ENCODE measurements at regions not wholly inside any gene's neighbourhood (a gene's known extent, or its start where the extent isn't known, plus 50 kb on each side); places are given as distances from the start of the nearest gene placed in this dataset.

DNA sequence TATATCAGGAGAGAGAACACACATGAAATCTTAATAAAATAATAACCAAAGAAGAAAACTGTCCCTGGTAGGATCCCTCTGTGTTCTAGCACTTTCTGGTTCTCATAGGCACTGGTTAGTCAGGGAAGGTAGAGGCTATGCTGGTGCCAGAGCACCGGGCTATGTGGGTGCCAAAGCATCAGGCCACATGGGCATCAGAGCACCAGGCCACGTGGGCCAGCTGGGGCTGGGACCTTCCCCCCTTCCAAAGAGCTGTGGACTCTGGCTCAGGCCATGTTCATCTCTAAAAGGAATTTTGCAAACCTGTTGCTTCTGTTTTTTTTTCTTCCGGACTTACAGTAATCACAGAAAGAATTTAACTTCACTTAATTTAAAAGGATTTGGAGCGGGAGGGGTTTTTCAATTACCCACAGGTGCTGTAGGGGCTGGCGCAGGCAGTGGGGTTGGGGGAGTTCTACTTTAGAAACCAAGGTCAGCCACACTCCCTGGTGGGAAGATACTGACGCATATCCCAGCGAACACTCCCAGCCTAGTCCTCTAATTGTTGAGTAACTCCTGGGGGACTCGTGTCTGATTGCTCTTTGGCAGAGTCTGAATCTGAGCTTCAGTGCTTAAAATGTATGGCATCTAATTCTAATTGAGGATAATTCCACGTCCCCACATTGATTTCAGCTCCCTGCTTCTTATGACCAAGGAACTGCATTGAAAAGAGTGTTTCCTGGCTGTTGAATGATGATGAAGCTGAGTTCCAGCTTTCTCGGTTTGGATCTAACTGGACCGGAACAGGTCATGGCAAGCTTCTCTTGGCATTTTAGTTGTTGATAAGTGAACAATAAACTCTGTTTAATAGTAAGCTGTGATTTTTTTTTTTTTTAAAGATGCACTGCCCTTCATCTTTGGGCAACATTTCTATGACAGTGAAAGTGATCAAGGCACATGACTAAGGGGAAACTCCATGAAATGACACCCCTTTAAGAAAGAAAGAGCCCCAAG lies 110.7 kb upstream of the FZD8 start:
- in situ Hi-C loops (cut with MboI; ENCODE audit: low sequenced_read_pairs in 4 of 4): no loop called here
- ATAC-seq: no peak
- Histone ChIP-seq H3K36me3 (no peaks in the 10 kb centered on the region), H3K9me3 (no peaks in the 10 kb centered on the region), H3K4me3 (no peak overlapping the region), H3K27ac (no peak overlapping the region), H3K27me3 (no peaks in the 10 kb centered on the region), H3K4me1 (no peaks in the 10 kb centered on the region)
- TF ChIP-seq, protein P1, sequence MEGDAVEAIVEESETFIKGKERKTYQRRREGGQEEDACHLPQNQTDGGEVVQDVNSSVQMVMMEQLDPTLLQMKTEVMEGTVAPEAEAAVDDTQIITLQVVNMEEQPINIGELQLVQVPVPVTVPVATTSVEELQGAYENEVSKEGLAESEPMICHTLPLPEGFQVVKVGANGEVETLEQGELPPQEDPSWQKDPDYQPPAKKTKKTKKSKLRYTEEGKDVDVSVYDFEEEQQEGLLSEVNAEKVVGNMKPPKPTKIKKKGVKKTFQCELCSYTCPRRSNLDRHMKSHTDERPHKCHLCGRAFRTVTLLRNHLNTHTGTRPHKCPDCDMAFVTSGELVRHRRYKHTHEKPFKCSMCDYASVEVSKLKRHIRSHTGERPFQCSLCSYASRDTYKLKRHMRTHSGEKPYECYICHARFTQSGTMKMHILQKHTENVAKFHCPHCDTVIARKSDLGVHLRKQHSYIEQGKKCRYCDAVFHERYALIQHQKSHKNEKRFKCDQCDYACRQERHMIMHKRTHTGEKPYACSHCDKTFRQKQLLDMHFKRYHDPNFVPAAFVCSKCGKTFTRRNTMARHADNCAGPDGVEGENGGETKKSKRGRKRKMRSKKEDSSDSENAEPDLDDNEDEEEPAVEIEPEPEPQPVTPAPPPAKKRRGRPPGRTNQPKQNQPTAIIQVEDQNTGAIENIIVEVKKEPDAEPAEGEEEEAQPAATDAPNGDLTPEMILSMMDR (IDR thresholded peaks at IDR 0.05 in 4 of 5, conservative IDR thresholded peaks at IDR 0.05 in 1 of 5): no peak
- TF ChIP-seq POLR2A (IDR thresholded peaks at IDR 0.05): no peak
- DNase-seq: no peak
- intact Hi-C loops (cut with DNase I; ENCODE audit: low total_unique reads): no loop called here

DNA sequence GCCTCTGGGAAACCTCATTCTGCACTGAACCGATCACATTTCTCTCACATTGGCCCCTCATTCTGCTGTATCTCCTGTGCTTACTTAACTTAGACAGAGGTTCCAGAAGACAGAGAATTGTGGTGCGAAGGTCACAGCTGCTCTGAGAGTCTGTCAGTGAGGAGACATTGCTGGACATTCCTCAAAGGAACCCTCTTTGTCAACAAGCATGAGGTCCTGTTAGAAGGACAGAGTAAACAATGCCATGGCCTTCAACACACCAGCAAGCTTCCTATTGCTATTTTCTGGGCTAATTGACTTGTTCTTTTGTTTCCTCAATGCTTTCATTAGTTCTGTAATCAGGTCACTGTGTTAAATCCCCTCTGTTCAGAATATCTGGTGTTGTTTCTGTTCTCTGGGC lies 109.3 kb upstream of the FZD8 start:
- intact Hi-C loops (cut with DNase I; ENCODE audit: low total_unique reads): no loop called here
- H3K27me3 ChIP-seq: no peaks in the 10 kb centered on the region
- no peaks in the 10 kb centered on the region for H3K36me3 ChIP-seq
- H3K27ac ChIP-seq: no peak overlapping the region
- no peaks in the 10 kb centered on the region for H3K4me1 ChIP-seq
- ATAC-seq (no peak), DNase-seq (no peak)
- in situ Hi-C loops (cut with MboI; ENCODE audit: low sequenced_read_pairs in 4 of 4): no loop called here
- no peaks in the 10 kb centered on the region for H3K9me3 ChIP-seq
- no peak overlapping the region for H3K4me3 ChIP-seq
- TF ChIP-seq, protein P1 (IDR thresholded peaks at IDR 0.05 in 4 of 5, conservative IDR thresholded peaks at IDR 0.05 in 1 of 5): no peak
- TF ChIP-seq POLR2A (IDR thresholded peaks at IDR 0.05): no peak

DNA sequence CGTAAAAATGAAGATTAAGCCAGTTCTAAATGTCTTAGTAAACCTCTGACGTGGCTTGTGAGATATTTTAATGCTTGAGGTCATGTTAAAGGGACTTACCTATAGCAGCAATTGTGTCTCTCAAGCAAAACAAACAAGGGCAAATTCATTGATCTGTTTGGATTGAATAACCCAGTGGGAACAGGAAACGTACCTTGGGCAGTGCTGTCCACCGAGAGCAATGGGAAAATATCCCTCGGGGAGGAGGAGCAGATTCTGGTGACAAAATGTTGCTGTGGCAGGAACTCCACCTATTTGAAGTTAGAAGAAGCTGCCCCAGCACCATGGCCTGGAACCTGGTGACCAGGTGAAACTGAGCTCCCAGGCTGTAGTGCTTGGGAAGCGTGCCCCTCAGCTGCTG lies 107.1 kb upstream of the FZD8 start:
- DNase-seq (no peak), ATAC-seq (no peak)
- H3K4me1 ChIP-seq: no peaks in the 10 kb centered on the region
- in situ Hi-C loops (cut with MboI; ENCODE audit: low sequenced_read_pairs in 4 of 4): no loop called here
- no peaks in the 10 kb centered on the region for H3K27me3 ChIP-seq
- H3K27ac ChIP-seq: no peak overlapping the region
- H3K36me3 ChIP-seq: no peaks in the 10 kb centered on the region
- H3K4me3 ChIP-seq: no peak overlapping the region
- intact Hi-C loops (cut with DNase I; ENCODE audit: low total_unique reads): no loop called here
- no peaks in the 10 kb centered on the region for H3K9me3 ChIP-seq
- TF ChIP-seq POLR2A (IDR thresholded peaks at IDR 0.05): no peak
- TF ChIP-seq, protein P1 (IDR thresholded peaks at IDR 0.05 in 4 of 5, conservative IDR thresholded peaks at IDR 0.05 in 1 of 5): no peak

DNA sequence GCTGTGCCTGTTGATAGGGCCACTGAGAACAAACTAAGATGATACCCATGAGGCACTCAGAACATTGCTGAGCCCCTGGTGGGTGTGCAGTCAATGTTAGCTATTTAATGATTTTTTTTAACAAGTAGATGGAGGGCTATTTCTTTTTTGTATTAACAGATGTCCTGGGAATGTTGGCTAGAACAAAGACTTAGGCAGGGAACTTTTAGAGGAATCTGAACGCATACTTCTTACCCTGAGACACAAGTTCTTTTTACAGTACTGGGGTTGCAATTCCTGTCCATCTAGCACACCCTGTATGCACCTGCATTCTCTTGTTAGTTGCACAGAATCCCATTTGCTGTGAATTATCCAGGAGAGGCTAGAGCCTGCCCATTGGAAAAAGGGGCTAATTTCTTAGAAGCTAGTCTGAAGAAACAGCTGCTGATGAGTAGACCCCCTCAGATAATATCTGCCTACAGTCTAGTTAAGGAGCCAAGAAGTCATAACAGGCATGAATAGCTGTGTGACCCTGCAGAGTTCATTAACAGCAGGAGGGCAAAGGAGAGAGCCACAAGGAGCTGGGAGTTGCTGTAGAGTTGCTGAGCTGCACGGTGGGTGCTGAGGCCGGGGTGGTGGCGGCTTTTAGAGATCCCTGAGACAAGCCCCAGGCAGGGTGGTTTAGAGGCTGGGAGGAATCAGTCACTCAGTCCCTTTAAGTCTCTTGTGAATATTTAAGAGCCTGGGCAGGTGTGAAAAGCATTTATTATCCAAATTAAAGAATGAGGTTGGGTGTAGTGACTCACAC lies 103.7 kb upstream of the FZD8 start:
- no peak for TF ChIP-seq POLR2A (IDR thresholded peaks at IDR 0.05)
- H3K27ac ChIP-seq: no peak overlapping the region
- H3K36me3 ChIP-seq: no peaks in the 10 kb centered on the region
- H3K9me3 ChIP-seq: no peaks in the 10 kb centered on the region
- H3K27me3 ChIP-seq: no peaks in the 10 kb centered on the region
- intact Hi-C loops (cut with DNase I; ENCODE audit: low total_unique reads) (no loop called here), in situ Hi-C loops (cut with MboI; ENCODE audit: low sequenced_read_pairs in 4 of 4) (no loop called here)
- ATAC-seq (no peak), DNase-seq (no peak)
- H3K4me3 ChIP-seq: no peak overlapping the region
- H3K4me1 ChIP-seq: no peaks in the 10 kb centered on the region

DNA sequence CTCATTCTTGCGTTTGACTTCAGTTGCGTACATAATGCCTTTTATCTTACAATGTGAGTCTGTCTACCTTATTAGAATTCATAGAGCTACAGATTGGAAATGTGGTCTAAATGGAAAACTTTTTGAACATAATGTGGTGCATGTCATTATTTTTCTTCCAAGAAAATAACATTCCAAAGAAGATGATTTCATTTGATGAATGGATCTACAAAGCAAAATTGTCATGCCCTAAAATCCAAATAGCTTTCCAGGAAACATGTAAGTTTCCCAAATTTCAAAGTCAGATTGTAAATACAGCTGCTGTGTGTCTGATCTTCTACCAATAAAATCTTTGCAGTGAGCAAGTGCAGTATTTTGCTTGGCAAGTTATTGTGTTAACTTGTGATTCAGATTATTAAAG lies 101.8 kb upstream of the FZD8 start:
- in situ Hi-C loops (cut with MboI; ENCODE audit: low sequenced_read_pairs in 4 of 4) (no loop called here), intact Hi-C loops (cut with DNase I; ENCODE audit: low total_unique reads) (no loop called here)
- DNase-seq: no peak
- no peaks in the 10 kb centered on the region for H3K27me3 ChIP-seq
- H3K36me3 ChIP-seq: no peaks in the 10 kb centered on the region
- H3K4me1 ChIP-seq: no peaks in the 10 kb centered on the region
- no peaks in the 10 kb centered on the region for H3K9me3 ChIP-seq
- TF ChIP-seq, protein P1 (IDR thresholded peaks at IDR 0.05 in 4 of 5, conservative IDR thresholded peaks at IDR 0.05 in 1 of 5): no peak
- TF ChIP-seq POLR2A (IDR thresholded peaks at IDR 0.05): no peak
- H3K4me3 ChIP-seq: no peak overlapping the region
- no peak overlapping the region for H3K27ac ChIP-seq
- no peak for ATAC-seq

Measured in gastrocnemius medialis (tissue), 4 donors.